IPS DF 4.7 (cell line): ENCODE measurements at regions not wholly inside any gene's neighbourhood (a gene's known extent, or its start where the extent isn't known, plus 50 kb on each side); places are given as distances from the start of the nearest gene placed in this dataset.

ENCODE experiments used
- DNase-seq: peaks from one replicate; pipeline ENCODE4 v3.0.0-alpha.2; 2013; ENCODE audit warnings: low spot score; ENCODE audit errors: extremely low read depth

GRCh38 chr11:15616130-15617105 is 501.7 kb downstream of the INSC start:
- no peak for DNase-seq

- DNase-seq, result no peak
Observed at GRCh38 chr11:15617126-15617525, 502.4 kb downstream of the INSC start.

DNA sequence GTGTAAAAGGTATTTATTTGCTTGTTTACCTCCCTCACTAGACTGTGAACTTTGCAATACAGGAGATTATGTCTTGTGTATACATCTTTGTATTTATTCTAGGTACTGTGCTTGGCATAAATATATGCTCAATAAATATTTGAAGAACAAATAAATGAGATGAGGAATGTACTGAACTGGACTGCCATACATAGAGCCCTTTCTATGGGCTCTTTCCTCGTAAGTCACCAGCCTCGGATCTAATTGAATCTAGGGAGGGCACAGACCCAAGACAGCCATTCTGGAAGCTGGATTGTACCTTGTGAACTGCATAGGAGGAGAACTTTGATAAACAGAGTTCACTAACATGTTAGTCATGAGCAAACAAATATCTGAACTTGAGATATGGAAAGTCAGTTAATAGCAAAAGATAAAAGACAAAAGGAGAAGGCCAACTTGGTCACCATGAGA is 503.9 kb downstream of the INSC start:
- DNase-seq, result no peak

DNA sequence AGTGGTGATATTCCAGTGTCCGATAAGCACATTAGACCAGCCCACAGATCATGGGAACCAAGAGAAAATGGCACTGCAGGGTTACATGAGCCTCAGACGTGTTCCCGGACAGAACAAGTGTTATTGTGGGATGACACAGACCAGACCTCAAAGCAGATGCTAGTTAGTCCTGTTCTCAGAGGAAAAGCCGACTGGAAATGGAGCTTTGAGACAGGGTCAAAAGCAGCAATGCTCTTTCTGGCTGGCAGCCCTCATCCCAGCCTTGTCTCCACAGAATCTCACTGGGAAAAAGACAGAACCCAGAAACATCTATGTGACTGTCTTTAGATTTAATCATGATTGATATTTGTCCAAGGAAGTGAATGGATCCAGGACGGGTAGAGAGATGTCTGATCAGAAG is 506.8 kb downstream of the INSC start:
- DNase-seq, result no peak

- DNase-seq, result no peak
Observed at GRCh38 chr11:15622231-15622890, 507.6 kb downstream of the INSC start.

GRCh38 chr11:15624701-15625100 is 510.0 kb downstream of the INSC start:
- DNase-seq, result no peak

DNA sequence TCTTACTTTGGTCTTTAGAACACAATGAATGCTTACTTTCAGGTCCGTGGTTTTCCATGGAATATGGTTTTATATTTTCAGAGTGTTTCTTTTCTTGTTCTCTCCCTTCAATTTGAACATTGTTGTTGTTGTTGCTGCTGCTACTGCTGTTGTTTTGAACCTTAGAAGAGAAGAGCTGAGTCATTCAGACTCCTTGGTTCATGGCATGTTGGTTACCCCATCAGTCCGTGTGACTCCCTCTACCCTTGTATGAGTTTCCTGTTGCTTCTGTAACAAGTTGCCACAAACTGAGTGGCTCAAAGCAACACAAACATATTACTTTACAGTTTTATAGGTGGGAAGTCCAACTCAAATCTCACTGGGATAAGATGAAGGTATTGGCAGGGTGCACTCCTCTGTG is 511.0 kb downstream of the INSC start:
- DNase-seq, result no peak

DNA sequence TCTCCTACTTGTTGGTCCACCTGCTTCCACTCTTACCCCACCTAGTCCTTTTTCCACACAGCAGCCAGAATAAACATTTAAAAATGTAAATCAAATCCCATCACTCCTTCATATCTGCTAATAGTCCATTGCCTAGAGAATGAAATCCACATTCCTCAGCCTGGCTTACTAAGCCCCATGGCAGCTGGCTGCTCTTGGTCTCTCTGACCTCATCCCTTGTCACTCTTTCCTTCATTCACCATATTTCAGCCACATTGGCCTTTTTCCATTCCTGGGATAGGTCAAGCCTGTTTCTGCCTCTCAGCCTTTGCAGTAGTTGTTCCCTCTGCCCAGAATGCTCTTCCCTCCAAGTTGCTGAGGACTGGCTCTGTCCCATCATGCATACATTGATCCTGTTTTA is 512.8 kb downstream of the INSC start:
- no peak for DNase-seq

- no peak for DNase-seq
Observed at GRCh38 chr11:15629690-15630321, 515.1 kb downstream of the INSC start.

GRCh38 chr11:15630896-15631295 is 516.2 kb downstream of the INSC start:
- DNase-seq, result no peak

- DNase-seq, result no peak
Observed at GRCh38 chr11:15635521-15635920, 520.8 kb downstream of the INSC start.

DNA sequence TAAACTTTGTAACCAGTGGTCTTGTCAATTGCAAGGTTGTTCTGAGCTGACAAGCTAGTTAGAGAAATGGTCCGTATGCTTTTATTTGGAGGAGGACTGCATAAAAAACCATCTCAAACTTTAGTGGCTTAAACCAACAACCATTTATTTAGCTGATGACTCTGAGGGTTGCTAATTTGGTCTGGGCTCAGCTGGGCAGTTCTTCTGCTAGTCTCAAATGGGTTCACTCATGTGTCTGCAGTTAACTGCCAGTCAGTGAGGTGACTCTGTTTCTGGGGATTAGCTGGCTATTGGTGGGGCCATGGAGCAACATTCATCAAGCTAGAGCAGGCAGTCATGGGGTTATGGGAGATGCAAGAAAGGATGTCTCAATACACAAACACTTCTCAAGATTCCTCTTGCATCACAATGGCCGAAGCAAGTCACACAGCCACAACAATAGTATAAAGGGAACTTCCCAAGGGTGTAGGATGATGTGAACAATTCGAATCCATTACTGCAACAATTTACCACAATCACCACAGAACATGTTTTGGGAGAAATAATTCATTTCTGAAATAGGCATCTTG is 521.9 kb downstream of the INSC start:
- DNase-seq, result no peak

DNA sequence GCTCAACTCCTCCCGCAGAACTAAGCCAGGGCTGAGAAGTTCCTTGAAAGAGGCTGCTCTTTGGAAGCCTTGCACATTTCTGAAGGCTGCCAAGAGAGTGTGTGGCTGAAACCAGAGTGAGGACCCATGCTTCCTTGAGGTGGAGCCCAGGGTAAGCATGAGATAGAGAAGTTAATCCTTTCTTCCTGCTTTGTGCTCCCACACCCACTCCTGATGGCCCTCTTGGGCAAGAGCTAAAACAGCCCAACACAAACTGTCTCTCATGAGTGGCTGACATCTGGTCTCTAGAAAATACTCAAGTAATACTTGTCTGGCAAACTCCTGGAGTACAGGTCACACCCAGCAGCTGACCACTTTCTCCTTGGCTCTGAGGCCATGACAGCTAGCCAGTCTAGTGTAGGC is 523.7 kb downstream of the INSC start:
- DNase-seq, result no peak

- DNase-seq, result no peak
Observed at GRCh38 chr11:15640318-15640717, 525.6 kb downstream of the INSC start.

DNA sequence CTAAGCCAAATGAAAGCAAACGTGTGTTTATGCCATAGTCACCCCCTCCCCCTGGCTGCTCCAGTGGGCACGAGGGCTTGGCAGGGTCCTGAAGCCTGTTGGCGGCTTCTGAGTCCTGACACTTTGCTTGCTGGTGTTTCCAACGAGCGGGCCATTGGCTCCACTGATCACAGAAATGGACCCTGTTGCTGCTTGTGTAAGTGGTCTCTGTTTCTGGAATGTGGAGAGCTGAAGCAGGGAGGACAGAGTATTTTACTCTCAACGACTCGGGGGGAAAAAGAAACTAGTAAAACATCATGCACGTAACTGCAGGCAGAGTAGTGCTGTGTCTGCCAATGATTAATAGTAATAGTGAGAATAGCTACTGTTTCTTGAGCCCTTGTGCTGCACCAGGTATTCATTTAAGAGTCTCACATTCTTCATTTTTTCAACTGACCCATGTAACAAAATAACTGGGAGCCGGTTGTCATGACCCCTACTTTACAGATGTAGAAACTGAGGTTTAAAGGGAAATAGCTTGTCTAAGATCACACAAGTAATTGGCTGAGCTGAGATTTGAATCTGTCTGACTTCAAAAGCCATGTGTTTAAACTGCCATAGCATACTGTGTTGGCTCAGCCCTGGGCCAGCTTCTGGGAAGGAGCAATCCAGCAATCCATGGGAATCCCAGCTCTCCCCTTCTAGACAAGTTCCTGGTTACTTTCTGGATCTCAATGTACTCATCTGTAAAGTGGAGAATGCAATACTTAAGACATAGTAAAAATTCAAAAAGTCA is 526.7 kb downstream of the INSC start:
- no peak for DNase-seq

- no peak for DNase-seq
Observed at GRCh38 chr11:15645201-15645600, 530.5 kb downstream of the INSC start.

GRCh38 chr11:15649371-15650104 is 534.8 kb downstream of the INSC start:
- no peak for DNase-seq

DNA sequence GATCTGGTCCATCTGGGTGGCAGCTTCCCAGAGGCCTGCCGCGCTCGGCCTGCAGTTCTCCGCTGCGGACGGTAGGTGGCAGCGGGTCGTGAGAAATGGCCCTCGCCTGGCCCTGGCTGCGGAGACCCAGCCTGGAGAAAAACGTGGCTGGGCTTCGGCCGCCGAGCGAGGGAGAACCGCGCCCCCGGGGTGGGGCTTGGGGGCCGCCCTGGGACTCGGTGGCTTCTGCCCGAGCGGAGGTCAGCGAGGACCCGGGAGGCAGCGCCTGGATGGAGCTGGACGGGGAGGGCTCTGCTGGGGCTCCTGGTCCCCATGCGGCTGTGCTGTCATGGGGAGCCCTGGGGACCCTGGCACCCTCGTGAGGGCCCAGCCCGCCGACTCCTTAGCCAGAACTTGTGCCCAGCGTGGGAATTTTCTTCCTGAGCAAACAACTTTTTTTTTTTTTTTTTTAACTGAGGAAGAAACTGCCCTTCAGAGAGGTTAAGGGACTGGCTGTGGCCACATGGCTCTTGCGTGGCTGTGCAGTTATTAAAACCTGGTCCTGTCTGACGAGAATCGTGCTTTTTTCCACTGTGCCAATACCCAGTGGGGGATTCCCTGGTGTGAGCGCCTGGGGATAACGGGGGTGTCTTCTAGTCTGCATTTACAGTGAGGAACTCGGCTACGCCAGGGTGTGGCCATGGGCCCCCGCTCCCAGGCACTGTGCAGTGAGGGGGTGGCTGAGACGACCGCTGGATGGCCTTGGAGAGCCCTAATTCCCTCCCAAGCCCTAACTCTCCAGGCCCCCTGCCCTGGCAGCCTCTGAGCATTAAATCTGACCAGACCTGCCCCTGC is 535.6 kb downstream of the INSC start:
- peak; percentile 66 for DNase-seq

GRCh38 chr11:15651033-15651432 is 536.3 kb downstream of the INSC start:
- no peak for DNase-seq
